B cell (primary cell): ENCODE measurements at regions not wholly inside any gene's neighbourhood (a gene's known extent, or its start where the extent isn't known, plus 50 kb on each side); places are given as distances from the start of the nearest gene placed in this dataset.

Source experiments
- CTCF ChIP-seq: fragments of 200-600 bp; IDR thresholded peaks from one replicate; pipeline ENCODE4 v1.8.0; 2022; ENCODE audit warnings: antibody characterized with exemption, mild to moderate bottlenecking
- EZH2 ChIP-seq: IDR thresholded peaks from 2 replicates; pipeline ENCODE4 v1.6.1; 2012; ENCODE audit warnings: borderline replicate concordance, low read depth, mild to moderate bottlenecking, moderate library complexity, low read length; ENCODE audit not compliant: insufficient read depth, poor library complexity, severe bottlenecking

- TF ChIP-seq CTCF: no peak
- TF ChIP-seq EZH2: no peak
Measured at GRCh38 chr5:111960476-111961215, 203.7 kb upstream of the NREP start.
